K562 (cell line): ENCODE measurements at regions not wholly inside any gene's neighbourhood (a gene's known extent, or its start where the extent isn't known, plus 50 kb on each side); places are given as distances from the start of the nearest gene placed in this dataset.

ENCODE experiments used
- IRF9 ChIP-seq: fragments of 450-650 bp; IDR thresholded peaks from 2 replicates; pipeline ENCODE4 v1.6.1; 2016; ENCODE audit warnings: missing biosample characterization, missing genetic modification characterization
- KAT7 ChIP-seq: sonication (generic); formaldehyde crosslinking; IDR thresholded peaks from 2 replicates; pipeline ENCODE4 v1.8.0; 2022; ENCODE audit warnings: missing genetic modification reagents, mild to moderate bottlenecking, borderline replicate concordance
- PHB2 ChIP-seq: fragments of 450-650 bp; IDR thresholded peaks from 2 replicates; pipeline ENCODE4 v1.6.1; 2017; ENCODE audit warnings: low read depth
- RUNX1 ChIP-seq: sonication (generic); IDR thresholded peaks from 2 replicates; pipeline ENCODE4 v1.6.1; 2016; ENCODE audit warnings: antibody characterized with exemption, low read depth

GRCh38 chr1:181949500-181949899 lies 112.0 kb downstream of the ZNF648 start:
- TF ChIP-seq PHB2 = no peak
- TF ChIP-seq IRF9 = no peak
- TF ChIP-seq RUNX1 = no peak
- TF ChIP-seq KAT7 = no peak
